PC-3 (cell line): ENCODE measurements at regions not wholly inside any gene's neighbourhood (a gene's known extent, or its start where the extent isn't known, plus 50 kb on each side); places are given as distances from the start of the nearest gene placed in this dataset.

ENCODE experiments used
- ATAC-seq: fragments of 200-7000 bp; cut with Tn5 transposase; 2 replicates; pipeline ENCODE4 v1.9.1; 2020; ENCODE audit warnings: mild to moderate bottlenecking, moderate library complexity
- BruUV-seq: library from RNA; stranded (reverse); fragments of 400-500 nt; replicated peaks from 2 replicates; lab custom pipeline; 2021; lab: Mats Ljungman, UMichigan
- CTCF ChIA-PET: fragments of 300-600 bp; sonication (Branson Sonifier 250); formaldehyde crosslinking; loops from one replicate; lab custom pipeline; 2022; ENCODE audit warnings: antibody characterized with exemption; lab: Charles Lee
- POLR2A ChIA-PET: fragments of 300-600 bp; sonication (Branson Sonifier 250); formaldehyde crosslinking; loops from one replicate; lab custom pipeline; 2022; ENCODE audit warnings: antibody characterized with exemption; ENCODE audit not compliant: unreplicated experiment; lab: Charles Lee
- DNase-seq: peaks from one replicate; pipeline ENCODE4 v3.0.0-alpha.2; 2015
- H2AFZ ChIP-seq: fragments of 300-600 bp; sonication (generic); 2 replicates; pipeline ENCODE4 v1.6.0; 2016; ENCODE audit warnings: antibody characterized with exemption, low read length
- H3F3A ChIP-seq: fragments of 300-600 bp; sonication (generic); one replicate; pipeline ENCODE4 v1.6.0; 2017; ENCODE audit warnings: antibody characterized with exemption, low read length, control low read depth, mild to moderate bottlenecking; ENCODE audit not compliant: unreplicated experiment
- H3K27ac ChIP-seq: fragments of 300-600 bp; sonication (generic); 2 replicates; pipeline ENCODE4 v1.5.1; 2016; ENCODE audit warnings: mild to moderate bottlenecking, low read length
- H3K27me3 ChIP-seq: fragments of 300-600 bp; sonication (generic); 2 replicates; pipeline ENCODE4 v1.6.1; 2016; ENCODE audit warnings: low read length, mixed read lengths
- H3K36me3 ChIP-seq: fragments of 300-600 bp; sonication (generic); 2 replicates; pipeline ENCODE4 v1.6.1; 2016; ENCODE audit warnings: low read depth, mixed run types, low read length, mixed read lengths
- H3K4me1 ChIP-seq: fragments of 300-600 bp; sonication (generic); 2 replicates; pipeline ENCODE4 v1.5.1; 2016; ENCODE audit warnings: low read length; ENCODE audit not compliant: insufficient read depth
- H3K4me2 ChIP-seq: fragments of 300-600 bp; sonication (generic); 2 replicates; pipeline ENCODE4 v1.6.0; 2016; ENCODE audit warnings: low read length
- H3K4me3 ChIP-seq: fragments of 300-600 bp; sonication (generic); 2 replicates; pipeline ENCODE4 v1.5.1; 2016; ENCODE audit warnings: mild to moderate bottlenecking, low read length, mixed read lengths
- H3K79me2 ChIP-seq: fragments of 300-600 bp; sonication (generic); 2 replicates; pipeline ENCODE4 v1.6.1; 2017; ENCODE audit warnings: low read length, mixed read lengths
- H3K9ac ChIP-seq: fragments of 300-600 bp; sonication (generic); 2 replicates; pipeline ENCODE4 v1.6.0; 2016; ENCODE audit warnings: mild to moderate bottlenecking, low read length
- H3K9me2 ChIP-seq: fragments of 300-600 bp; sonication (generic); replicated peaks from 2 replicates; pipeline ENCODE4 v1.6.1; 2016; ENCODE audit warnings: mixed run types, low read length, mixed read lengths
- H3K9me3 ChIP-seq: fragments of 300-600 bp; sonication (generic); 2 replicates; pipeline ENCODE4 v1.6.1; 2016; ENCODE audit warnings: low read length, mixed read lengths
- H4K20me1 ChIP-seq: fragments of 300-600 bp; sonication (generic); 2 replicates; pipeline ENCODE4 v1.6.1; 2016; ENCODE audit warnings: low read length, mixed read lengths
- CTCF ChIP-seq: fragments of 300-600 bp; sonication (generic); conservative IDR thresholded peaks from 2 replicates; pipeline ENCODE4 v1.5.1; 2017; ENCODE audit warnings: antibody characterized with exemption, low read depth, mild to moderate bottlenecking, low read length
- EZH2 ChIP-seq: fragments of 300-600 bp; sonication (generic); IDR thresholded peaks from one replicate; pipeline ENCODE4 v1.6.1; 2017; ENCODE audit warnings: antibody characterized with exemption, mild to moderate bottlenecking, low read length; ENCODE audit not compliant: unreplicated experiment
- EZH2phosphoT487 ChIP-seq: fragments of 300-600 bp; sonication (generic); IDR thresholded peaks from 2 replicates; pipeline ENCODE4 v1.6.1; 2018; ENCODE audit warnings: mild to moderate bottlenecking, antibody characterized with exemption, low read length, borderline replicate concordance
- intact Hi-C: fragments of 100-400 bp; cut with micrococcal nuclease; formaldehyde crosslinking; loops from 2 replicates; pipeline ENCODE4 v1.9.0; 2023

- POLR2A ChIA-PET = no interaction called here
- no TSS peak for BruUV-seq
Observed at GRCh38 chr5:155229135-155229534, 215.6 kb downstream of the KIF4B start.

GRCh38 chr5:155239803-155240202 lies 226.2 kb downstream of the KIF4B start:
- H3K4me2 ChIP-seq = no peak overlapping the region
- H3F3A ChIP-seq = no peaks in the 10 kb centered on the region
- no peak overlapping the region for H3K9ac ChIP-seq
- BruUV-seq = no TSS peak
- H4K20me1 ChIP-seq = no peaks in the 10 kb centered on the region
- ChIA-PET CTCF (no interaction called here), POLR2A (no interaction called here)
- ATAC-seq (no peak), DNase-seq (no peak)
- H3K36me3 ChIP-seq = no peaks in the 10 kb centered on the region
- H2AFZ ChIP-seq = no peak overlapping the region
- no peaks in the 10 kb centered on the region for H3K79me2 ChIP-seq
- no peak overlapping the region for H3K4me3 ChIP-seq
- no peak overlapping the region for H3K27ac ChIP-seq
- no peaks in the 10 kb centered on the region for H3K27me3 ChIP-seq
- TF ChIP-seq EZH2 (no peak), EZH2phosphoT487 (no peak), CTCF (no peak)
- no peaks in the 10 kb centered on the region for H3K9me2 ChIP-seq
- intact Hi-C loops = no loop called here
- H3K4me1 ChIP-seq = no peaks in the 10 kb centered on the region
- no peaks in the 10 kb centered on the region for H3K9me3 ChIP-seq

More at GRCh38 chr5:155229135-155229534, 215.6 kb downstream of the KIF4B start:
- no peak for ATAC-seq
- Histone ChIP-seq H4K20me1 (no peaks in the 10 kb centered on the region), H3K4me1 (no peaks in the 10 kb centered on the region), H3K4me3 (no peak overlapping the region), H3K27me3 (no peaks in the 10 kb centered on the region), H3K9ac (no peak overlapping the region), H3F3A (no peaks in the 10 kb centered on the region), H2AFZ (no peak overlapping the region), H3K4me2 (no peak overlapping the region), H3K27ac (no peak overlapping the region), H3K9me3 (no peaks in the 10 kb centered on the region), H3K9me2 (no peaks in the 10 kb centered on the region), H3K79me2 (no peaks in the 10 kb centered on the region), H3K36me3 (no peaks in the 10 kb centered on the region)
- no peak for DNase-seq
- no peak for TF ChIP-seq EZH2phosphoT487
- TF ChIP-seq EZH2 = no peak
- TF ChIP-seq CTCF = no peak
- intact Hi-C loops = no loop called here
- CTCF ChIA-PET = no interaction called here

GRCh38 chr5:155250596-155250995 lies 237.0 kb downstream of the KIF4B start:
- H3K4me3 ChIP-seq = no peak overlapping the region
- no peaks in the 10 kb centered on the region for H3K79me2 ChIP-seq
- H3K36me3 ChIP-seq = no peaks in the 10 kb centered on the region
- no peaks in the 10 kb centered on the region for H3F3A ChIP-seq
- H3K4me2 ChIP-seq = no peak overlapping the region
- DNase-seq (no peak), ATAC-seq (no peak)
- H3K9me3 ChIP-seq = no peaks in the 10 kb centered on the region
- no peak overlapping the region for H2AFZ ChIP-seq
- CTCF ChIA-PET = no interaction called here
- H3K27me3 ChIP-seq = no peaks in the 10 kb centered on the region
- intact Hi-C loops = no loop called here
- no peaks in the 10 kb centered on the region for H3K9me2 ChIP-seq
- no peaks in the 10 kb centered on the region for H3K4me1 ChIP-seq
- H3K9ac ChIP-seq = no peak overlapping the region
- H3K27ac ChIP-seq = no peak overlapping the region
- BruUV-seq = no TSS peak
- H4K20me1 ChIP-seq = no peaks in the 10 kb centered on the region
- TF ChIP-seq EZH2 = no peak
- no peak for TF ChIP-seq EZH2phosphoT487
- no peak for TF ChIP-seq CTCF
- POLR2A ChIA-PET = no interaction called here
